ENCODE measurements at regions not wholly inside any gene's neighbourhood (a gene's known extent, or its start where the extent isn't known, plus 50 kb on each side); places are given as distances from the start of the nearest gene placed in this dataset.
"Not testable (repeated sequence)": the region's sequence is repeated elsewhere in the genome, so short reads cannot be mapped to it uniquely, and the experiment has no call there.

- no peak for DNase-seq (ENCODE audit: low read depth)
Measured at GRCh38 chrX:36650622-36651021, 357.5 kb upstream of the FAM47C start.

- DNase-seq (ENCODE audit: low read depth), result no peak
Measured at GRCh38 chrX:36683507-36683906, 324.7 kb upstream of the FAM47C start.

- no peak for DNase-seq (ENCODE audit: low read depth)
Measured at GRCh38 chrX:36684053-36684452, 324.1 kb upstream of the FAM47C start.

- DNase-seq (ENCODE audit: low read depth), result no peak
Measured at GRCh38 chrX:36721990-36722389, 286.2 kb upstream of the FAM47C start.

GRCh38 chrX:36753602-36754001, 254.6 kb upstream of the FAM47C start:
- no peak for DNase-seq (ENCODE audit: low read depth)

- no peak for DNase-seq (ENCODE audit: low read depth)
Measured at GRCh38 chrX:36787752-36788151, 220.4 kb upstream of the FAM47C start.

GRCh38 chrX:36803151-36803550, 205.0 kb upstream of the FAM47C start:
- DNase-seq (ENCODE audit: low read depth), result no peak

- DNase-seq (ENCODE audit: low read depth), result no peak
Measured at GRCh38 chrX:36804066-36804465, 204.1 kb upstream of the FAM47C start.

GRCh38 chrX:36844857-36845256, 163.3 kb upstream of the FAM47C start:
- no peak for DNase-seq (ENCODE audit: low read depth)

GRCh38 chrX:36847496-36847895, 160.7 kb upstream of the FAM47C start:
- DNase-seq (ENCODE audit: low read depth), result no peak

GRCh38 chrX:36849407-36849806, 158.8 kb upstream of the FAM47C start:
- no peak for DNase-seq (ENCODE audit: low read depth)

- no peak for DNase-seq (ENCODE audit: low read depth)
Measured at GRCh38 chrX:36856849-36857248, 151.3 kb upstream of the FAM47C start.

- DNase-seq (ENCODE audit: low read depth), result no peak
Measured at GRCh38 chrX:36859231-36859630, 148.9 kb upstream of the FAM47C start.

- no peak for DNase-seq (ENCODE audit: low read depth)
Measured at GRCh38 chrX:36861601-36862000, 146.6 kb upstream of the FAM47C start.

- DNase-seq (ENCODE audit: low read depth), result peak; percentile 24
Measured at GRCh38 chrX:36867143-36867542, 141.0 kb upstream of the FAM47C start.

- DNase-seq (ENCODE audit: low read depth), result no peak
Measured at GRCh38 chrX:36868592-36868991, 139.6 kb upstream of the FAM47C start.

GRCh38 chrX:36869457-36869856, 138.7 kb upstream of the FAM47C start:
- DNase-seq (ENCODE audit: low read depth), result no peak

GRCh38 chrX:36897690-36898089, 110.5 kb upstream of the FAM47C start:
- no peak for DNase-seq (ENCODE audit: low read depth)

GRCh38 chrX:36898301-36898700, 109.9 kb upstream of the FAM47C start:
- no peak for DNase-seq (ENCODE audit: low read depth)

- not testable (repeated sequence) for DNase-seq (ENCODE audit: low read depth)
Measured at GRCh38 chrX:36904561-36904960, 103.6 kb upstream of the FAM47C start.

GRCh38 chrX:36908801-36909675, 99.1 kb upstream of the FAM47C start:
- peak; percentile 30 for DNase-seq (ENCODE audit: low read depth)

- DNase-seq (ENCODE audit: low read depth), result no peak
Measured at GRCh38 chrX:36909676-36910030, 98.5 kb upstream of the FAM47C start.

GRCh38 chrX:36913551-36913950, 94.6 kb upstream of the FAM47C start:
- DNase-seq (ENCODE audit: low read depth), result no peak

- DNase-seq (ENCODE audit: low read depth), result no peak
Measured at GRCh38 chrX:36916941-36917340, 91.2 kb upstream of the FAM47C start.

Measured in M059J (cell line).